ENCODE measurements at regions not wholly inside any gene's neighbourhood (a gene's known extent, or its start where the extent isn't known, plus 50 kb on each side); places are given as distances from the start of the nearest gene placed in this dataset.

- TF ChIP-seq, protein P1, sequence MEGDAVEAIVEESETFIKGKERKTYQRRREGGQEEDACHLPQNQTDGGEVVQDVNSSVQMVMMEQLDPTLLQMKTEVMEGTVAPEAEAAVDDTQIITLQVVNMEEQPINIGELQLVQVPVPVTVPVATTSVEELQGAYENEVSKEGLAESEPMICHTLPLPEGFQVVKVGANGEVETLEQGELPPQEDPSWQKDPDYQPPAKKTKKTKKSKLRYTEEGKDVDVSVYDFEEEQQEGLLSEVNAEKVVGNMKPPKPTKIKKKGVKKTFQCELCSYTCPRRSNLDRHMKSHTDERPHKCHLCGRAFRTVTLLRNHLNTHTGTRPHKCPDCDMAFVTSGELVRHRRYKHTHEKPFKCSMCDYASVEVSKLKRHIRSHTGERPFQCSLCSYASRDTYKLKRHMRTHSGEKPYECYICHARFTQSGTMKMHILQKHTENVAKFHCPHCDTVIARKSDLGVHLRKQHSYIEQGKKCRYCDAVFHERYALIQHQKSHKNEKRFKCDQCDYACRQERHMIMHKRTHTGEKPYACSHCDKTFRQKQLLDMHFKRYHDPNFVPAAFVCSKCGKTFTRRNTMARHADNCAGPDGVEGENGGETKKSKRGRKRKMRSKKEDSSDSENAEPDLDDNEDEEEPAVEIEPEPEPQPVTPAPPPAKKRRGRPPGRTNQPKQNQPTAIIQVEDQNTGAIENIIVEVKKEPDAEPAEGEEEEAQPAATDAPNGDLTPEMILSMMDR (conservative IDR thresholded peaks at IDR 0.05; ENCODE audit: low read depth in 2 of 2) = no peak
- TF ChIP-seq ZNF331 (CRISPR knock-in tag; IDR thresholded peaks at IDR 0.05; ENCODE audit: low read depth) (no peak), CREB1 (CRISPR knock-in tag; IDR thresholded peaks at IDR 0.05; ENCODE audit: low read depth) (no peak), EZH2 (IDR thresholded peaks at IDR 0.05; ENCODE audit: low read depth, unreplicated experiment) (no peak), EZH2phosphoT487 (IDR thresholded peaks at IDR 0.05; ENCODE audit: unreplicated experiment) (no peak), POLR2AphosphoS5 (IDR thresholded peaks at IDR 0.05; ENCODE audit: low read depth) (no peak)
Measured at GRCh38 chr5:93874491-93874890, 133.1 kb upstream of the POU5F2 start (continued).

GRCh38 chr5:93874080-93874479, 132.7 kb upstream of the POU5F2 start:
- Mint-ChIP-seq H3K27me3 (ENCODE audit: insufficient read depth, low read depth, poor library complexity) (peaks cover 1% of the 10 kb centered on the region), H3K36me3 (ENCODE audit: low read depth) (no peaks in the 10 kb centered on the region), H3K4me3 (no peak overlapping the region), H3K9me3 (no peaks in the 10 kb centered on the region), H3K4me1 (peaks cover 11% of the 10 kb centered on the region; the same call in 2 of the 3 replicates), H3K27ac (peak overlapping the region; percentile 53; the same call in 1 of the 2 replicates)
- no peak overlapping the region for H3K27ac ChIP-seq (ENCODE audit: low read depth)
- no peaks in the 10 kb centered on the region for H3K36me3 ChIP-seq (ENCODE audit: insufficient read depth)
- H3K4me2 ChIP-seq = peak overlapping the region; percentile 12; the same call in 1 of the 2 replicates
- no peaks in the 10 kb centered on the region for H3F3A ChIP-seq (replicated peaks; ENCODE audit: low read depth)
- H3K4me3 ChIP-seq = no peak overlapping the region
- peak; percentile 14 for DNase-seq (ENCODE audit: low spot score)
- H3K79me2 ChIP-seq (replicated peaks; ENCODE audit: insufficient read depth) = no peaks in the 10 kb centered on the region
- H2AFZ ChIP-seq = no peak overlapping the region
- H3K4me1 ChIP-seq (ENCODE audit: insufficient read depth) = peaks cover 12% of the 10 kb centered on the region
- no peak for ATAC-seq
- H4K20me1 ChIP-seq (replicated peaks; ENCODE audit: insufficient read depth) = no peaks in the 10 kb centered on the region
- no peaks in the 10 kb centered on the region for H3K9me2 ChIP-seq (ENCODE audit: insufficient read depth)
- H3K27me3 ChIP-seq (ENCODE audit: insufficient read depth) = no peaks in the 10 kb centered on the region
- TF ChIP-seq EZH2phosphoT487 (IDR thresholded peaks at IDR 0.05; ENCODE audit: unreplicated experiment) (no peak), ETS1 (IDR thresholded peaks at IDR 0.05) (no peak), CREB1 (CRISPR knock-in tag; IDR thresholded peaks at IDR 0.05; ENCODE audit: low read depth) (no peak), STAT1 (IDR thresholded peaks at IDR 0.05; ENCODE audit: unreplicated experiment) (no peak), NANOG (IDR thresholded peaks at IDR 0.05; ENCODE audit: borderline replicate concordance) (no peak), POLR2AphosphoS5 (IDR thresholded peaks at IDR 0.05; ENCODE audit: low read depth) (no peak), JUNB (IDR thresholded peaks at IDR 0.05; ENCODE audit: unreplicated experiment) (no peak), EZH2 (IDR thresholded peaks at IDR 0.05; ENCODE audit: low read depth, unreplicated experiment) (no peak), REST (IDR thresholded peaks at IDR 0.05; ENCODE audit: unreplicated experiment) (no peak), ZNF331 (CRISPR knock-in tag; IDR thresholded peaks at IDR 0.05; ENCODE audit: low read depth) (no peak), ZNF114 (CRISPR knock-in tag; IDR thresholded peaks at IDR 0.05) (no peak)
- TF ChIP-seq, protein P1 (conservative IDR thresholded peaks at IDR 0.05; ENCODE audit: low read depth in 2 of 2) = no peak
